IMR-90 (cell line): ENCODE measurements at regions not wholly inside any gene's neighbourhood (a gene's known extent, or its start where the extent isn't known, plus 50 kb on each side); places are given as distances from the start of the nearest gene placed in this dataset.

ENCODE experiments used
- ATAC-seq: fragments of 200-7000 bp; cut with Tn5 transposase; 2 replicates; pipeline ENCODE4 v1.9.1; 2020; ENCODE audit warnings: low read depth, mild to moderate bottlenecking, moderate library complexity
- BruUV-seq: library from RNA; stranded (reverse); fragments of 400-500 nt; replicated peaks from 2 replicates; lab custom pipeline; 2021; lab: Mats Ljungman, UMichigan
- CTCF ChIA-PET: fragments of 300-600 bp; formaldehyde crosslinking; extraction: SDS; loops from one replicate; lab custom pipeline; 2021; ENCODE audit warnings: antibody characterized with exemption; lab: Yijun Ruan, JAX
- POLR2A ChIA-PET: fragments of 300-600 bp; sonication (Branson Sonifier 250); formaldehyde crosslinking; loops from one replicate; lab custom pipeline; 2022; ENCODE audit warnings: antibody characterized with exemption; ENCODE audit not compliant: unreplicated experiment; lab: Charles Lee
- DNase-seq: peaks from one replicate; pipeline ENCODE4 v3.0.0; 2013
- H2AFZ ChIP-seq: replicated peaks from 2 replicates; pipeline ENCODE3; 2013; ENCODE audit warnings: low read length, mild to moderate bottlenecking; ENCODE audit not compliant: poor library complexity
- H2AK5ac ChIP-seq: 2 replicates; pipeline ENCODE4 v1.6.1; 2013; ENCODE audit warnings: low read depth, low read length, inconsistent platforms
- H2AK9ac ChIP-seq: replicated peaks from 2 replicates; pipeline ENCODE3; 2013; ENCODE audit warnings: mild to moderate bottlenecking, low read depth, low read length, moderate library complexity; ENCODE audit not compliant: poor library complexity
- H2BK120ac ChIP-seq: 2 replicates; pipeline ENCODE4 v1.6.1; 2013; ENCODE audit warnings: low read depth, low read length, inconsistent platforms
- H2BK15ac ChIP-seq: 3 replicates; pipeline ENCODE4 v1.6.1; 2013; ENCODE audit warnings: low read depth, low read length, inconsistent platforms
- H2BK20ac ChIP-seq: 2 replicates; pipeline ENCODE4 v1.6.1; 2013; ENCODE audit warnings: low read depth, mild to moderate bottlenecking, inconsistent platforms, low read length, moderate library complexity
- H2BK5ac ChIP-seq: 2 replicates; pipeline ENCODE4 v1.6.1; 2013; ENCODE audit warnings: mild to moderate bottlenecking, low read depth, low read length, inconsistent platforms; ENCODE audit not compliant: poor library complexity, severe bottlenecking
- H3K14ac ChIP-seq: replicated peaks from 2 replicates; pipeline ENCODE4 v1.6.1; 2013; ENCODE audit warnings: low read depth, low read length, inconsistent platforms
- H3K18ac ChIP-seq: 2 replicates; pipeline ENCODE4 v1.6.1; 2013; ENCODE audit warnings: low read depth, low read length, control low read depth
- H3K23ac ChIP-seq: 2 replicates; pipeline ENCODE4 v1.6.1; 2013; ENCODE audit warnings: low read depth, low read length, inconsistent platforms
- H3K27ac ChIP-seq: 2 replicates; pipeline ENCODE4 v1.5.1; 2013; ENCODE audit warnings: mild to moderate bottlenecking, control low read depth, low read length; ENCODE audit not compliant: insufficient read depth
- H3K27me3 ChIP-seq: 2 replicates; pipeline ENCODE4 v1.6.1; 2013; ENCODE audit warnings: low read length; ENCODE audit not compliant: control insufficient read depth, insufficient read depth
- H3K36me3 ChIP-seq: 2 replicates; pipeline ENCODE4 v1.6.1; 2013; ENCODE audit warnings: low read length, mixed read lengths; ENCODE audit not compliant: control insufficient read depth, insufficient read depth
- H3K4ac ChIP-seq: 2 replicates; pipeline ENCODE4 v1.6.1; 2013; ENCODE audit warnings: low read depth, low read length, inconsistent platforms
- H3K4me1 ChIP-seq: 2 replicates; pipeline ENCODE4 v1.6.1; 2013; ENCODE audit warnings: low read length, mixed read lengths; ENCODE audit not compliant: control insufficient read depth, insufficient read depth
- H3K4me2 ChIP-seq: 2 replicates; pipeline ENCODE4 v1.6.1; 2013; ENCODE audit warnings: low read depth, mild to moderate bottlenecking, control low read depth, low read length, moderate library complexity
- H3K4me3 ChIP-seq: 2 replicates; pipeline ENCODE4 v1.5.1; 2013; ENCODE audit warnings: low read depth, mild to moderate bottlenecking, control low read depth, low read length, moderate library complexity; ENCODE audit not compliant: insufficient read depth
- H3K56ac ChIP-seq: 2 replicates; pipeline ENCODE4 v1.6.1; 2013; ENCODE audit warnings: low read length, inconsistent platforms; ENCODE audit not compliant: insufficient read depth; ENCODE audit errors: extremely low read depth
- H3K79me1 ChIP-seq, 2 experiments: 2 replicates each; pipeline ENCODE4 v1.6.1; 2013; ENCODE audit warnings: low read length in 2 of 2, inconsistent platforms in 1 of 2, low read depth in 1 of 2
- H3K9ac ChIP-seq: 2 replicates; pipeline ENCODE4 v1.6.1; 2013; ENCODE audit warnings: low read depth, low read length, control low read depth
- H3K9me1 ChIP-seq: 2 replicates; pipeline ENCODE4 v1.6.1; 2013; ENCODE audit warnings: low read length, inconsistent platforms; ENCODE audit not compliant: insufficient read depth
- H3K9me3 ChIP-seq: 2 replicates; pipeline ENCODE4 v1.6.1; 2013; ENCODE audit warnings: low read length; ENCODE audit not compliant: control insufficient read depth, insufficient read depth
- H4K20me1 ChIP-seq: 2 replicates; pipeline ENCODE4 v1.6.1; 2013; ENCODE audit warnings: low read length, inconsistent platforms; ENCODE audit not compliant: insufficient read depth
- H4K5ac ChIP-seq: 2 replicates; pipeline ENCODE4 v1.6.1; 2013; ENCODE audit warnings: mild to moderate bottlenecking, low read depth, low read length, control low read depth
- H4K8ac ChIP-seq, 2 experiments: 2 replicates each; pipeline ENCODE4 v1.6.1; 2013; ENCODE audit warnings: low read depth in 2 of 2, low read length in 2 of 2, control low read depth in 1 of 2, inconsistent platforms in 1 of 2
- H4K91ac ChIP-seq: 2 replicates; pipeline ENCODE4 v1.6.1; 2013; ENCODE audit warnings: low read depth, low read length, inconsistent platforms; ENCODE audit not compliant: insufficient read depth
- CTCF ChIP-seq: conservative IDR thresholded peaks from 2 replicates; pipeline ENCODE4 v1.5.1; 2012; ENCODE audit warnings: mild to moderate bottlenecking, low read depth, low read length, improper control_type of control experiment
- WGBS, 2 experiments: methylation state at CpG; one replicate each; pipeline versions ENCODE4 v1.1.5 to v1.1.7; 2013; ENCODE audit warnings: missing lambda C conversion rate in 2 of 2; ENCODE audit not compliant: insufficient read length in 1 of 2; ENCODE audit errors: extremely low coverage in 2 of 2; 5-methylcytosine and 5-hydroxymethylcytosine counted together
- dilution Hi-C: fragments of 300-500 bp; cut with HindIII; formaldehyde crosslinking; loops from one replicate; pipeline ENCODE4 v1.14.3; 2018; ENCODE audit warnings: low sequenced_read_pairs; ENCODE audit not compliant: unreplicated experiment
- in situ Hi-C: fragments of 300-500 bp; cut with MboI; formaldehyde crosslinking; loops from 3 replicates; pipeline ENCODE4 v1.14.3; 2019; ENCODE audit warnings: low sequenced_read_pairs, inconsistent platforms, mixed read lengths
- intact Hi-C: fragments of 100-400 bp; cut with micrococcal nuclease; formaldehyde crosslinking; loops from 2 replicates; pipeline ENCODE4 v1.10.0; 2022

GRCh38 chr3:154783521-154783931, 296.6 kb upstream of the MME start:
- Histone ChIP-seq H3K4me2 (no peak overlapping the region), H2BK120ac (no peak overlapping the region), H4K20me1 (no peaks in the 10 kb centered on the region), H3K9me1 (peaks cover 3% of the 10 kb centered on the region), H3K9ac (no peak overlapping the region), H4K5ac (no peak overlapping the region), H2BK15ac (no peak overlapping the region), H2BK20ac (no peak overlapping the region), H3K18ac (no peak overlapping the region), H3K4me1 (peaks cover 9% of the 10 kb centered on the region), H3K27ac (no peak overlapping the region), H3K56ac (no peak overlapping the region), H3K36me3 (no peaks in the 10 kb centered on the region), H2AFZ (no peak overlapping the region), H3K9me3 (no peaks in the 10 kb centered on the region), H3K4ac (no peak overlapping the region; the same call in 1 of the 2 replicates), H2AK5ac (no peak overlapping the region), H2AK9ac (no peak overlapping the region), H4K8ac (no peak overlapping the region), H3K79me1 (no peaks in the 10 kb centered on the region), H4K91ac (no peak overlapping the region; the same call in 1 of the 2 replicates), H3K23ac (no peak overlapping the region), H3K14ac (no peak overlapping the region), H3K27me3 (no peaks in the 10 kb centered on the region), H3K4me3 (no peak overlapping the region), H2BK5ac (no peak overlapping the region)
- CTCF ChIA-PET, result interaction anchor here (0.8 kb wide), 1 partner anchor 11 kb away, joined by 3 read pairs; no protein-coding TSS in a partner anchor
- in situ Hi-C loops, result no loop called here
- dilution Hi-C loops, result no loop called here
- TF ChIP-seq CTCF, result no peak
- intact Hi-C loops, result no loop called here
- no CpG with 5 or more reads among the region's 4 CpGs for WGBS, 2 experiments
- POLR2A ChIA-PET, result no interaction called here
- ATAC-seq (no peak), DNase-seq (no peak)
- BruUV-seq, result no TSS peak
